ENCODE measurements at regions not wholly inside any gene's neighbourhood (a gene's known extent, or its start where the extent isn't known, plus 50 kb on each side); places are given as distances from the start of the nearest gene placed in this dataset.

DNA sequence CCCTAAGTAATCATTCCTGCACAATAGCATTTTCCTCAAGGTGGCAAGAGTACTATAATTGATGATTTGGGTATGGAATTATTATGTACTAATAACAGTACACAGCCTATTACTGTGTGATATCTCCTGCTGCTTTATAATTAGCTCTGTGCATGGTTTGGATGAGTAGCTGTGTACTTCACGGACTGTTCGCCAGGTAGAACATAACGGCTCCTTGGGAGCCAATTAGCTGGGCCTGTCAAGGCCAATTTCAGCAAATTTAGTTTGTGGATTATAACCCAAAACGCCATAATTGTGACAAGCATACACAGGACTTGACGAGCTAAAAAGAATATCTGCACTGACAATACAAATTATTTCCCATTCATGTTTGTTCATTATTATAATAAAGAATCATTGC, 1584.2 kb downstream of the SLITRK1 start:
- Histone ChIP-seq H3K9ac (ENCODE audit: low read length in 2 of 2) (no peak overlapping the region), H3K4me3 (ENCODE audit: low read length in 2 of 2) (no peak overlapping the region), H3K4me1 (ENCODE audit: control insufficient read depth, insufficient read depth, low read length) (no peaks in the 10 kb centered on the region), H3K9me3 (ENCODE audit: control insufficient read depth in 2 of 2, low read length in 2 of 2) (no peaks in the 10 kb centered on the region), H3K27ac (ENCODE audit: low read length) (no peak overlapping the region), H3K27me3 (ENCODE audit: control insufficient read depth in 1 of 2, insufficient read depth in 2 of 2, low read length in 2 of 2) (no peaks in the 10 kb centered on the region), H3K36me3 (ENCODE audit: control insufficient read depth in 2 of 2, insufficient read depth in 2 of 2, low read length in 2 of 2) (no peaks in the 10 kb centered on the region)

DNA sequence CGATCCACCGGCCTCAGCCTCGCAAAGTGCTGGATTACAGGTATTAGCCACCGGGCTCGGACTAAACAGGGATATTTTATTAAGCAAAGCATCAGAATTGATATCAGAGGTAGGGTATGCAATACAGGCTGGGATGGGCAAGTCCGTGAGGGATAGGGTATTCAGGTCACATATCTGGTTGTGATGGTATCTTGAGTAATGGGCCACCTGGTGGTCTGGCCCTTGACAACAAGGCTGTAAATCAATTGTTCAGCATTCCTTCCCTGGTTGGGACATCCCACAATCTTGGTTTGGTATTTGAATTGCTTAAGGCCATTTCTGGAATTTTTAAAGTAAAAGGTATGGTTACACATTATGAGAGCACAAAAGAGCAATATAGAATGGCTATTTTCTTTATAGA, 1588.0 kb downstream of the SLITRK1 start:
- H3K9ac ChIP-seq (ENCODE audit: low read length in 2 of 2) = no peak overlapping the region
- H3K27ac ChIP-seq (ENCODE audit: low read length) = no peak overlapping the region
- no peaks in the 10 kb centered on the region for H3K9me3 ChIP-seq (ENCODE audit: control insufficient read depth in 2 of 2, low read length in 2 of 2)
- no peaks in the 10 kb centered on the region for H3K27me3 ChIP-seq (ENCODE audit: control insufficient read depth in 1 of 2, insufficient read depth in 2 of 2, low read length in 2 of 2)
- no peak overlapping the region for H3K4me3 ChIP-seq (ENCODE audit: low read length in 2 of 2)
- H3K36me3 ChIP-seq (ENCODE audit: control insufficient read depth in 2 of 2, insufficient read depth in 2 of 2, low read length in 2 of 2) = no peaks in the 10 kb centered on the region
- H3K4me1 ChIP-seq (ENCODE audit: control insufficient read depth, insufficient read depth, low read length) = no peaks in the 10 kb centered on the region

DNA sequence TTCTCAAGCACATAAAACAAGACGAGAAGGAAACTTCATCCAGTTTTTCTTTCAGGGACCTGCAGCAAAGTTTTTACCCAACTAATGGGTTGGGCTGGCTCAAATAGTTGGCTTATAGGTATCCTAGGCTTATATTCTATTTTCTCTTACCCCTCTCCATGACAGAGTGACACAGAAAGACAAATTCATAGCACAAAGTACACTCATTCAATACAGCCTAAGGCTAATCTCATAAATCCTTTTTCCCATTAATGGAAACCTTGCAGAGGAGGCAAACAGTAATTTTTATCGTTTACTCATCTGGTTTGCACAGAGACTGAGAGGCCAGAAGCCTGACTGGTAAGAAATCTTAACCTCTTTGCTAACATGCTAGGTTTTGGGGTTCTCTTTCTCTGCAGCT, 1589.9 kb downstream of the SLITRK1 start:
- Histone ChIP-seq H3K4me3 (ENCODE audit: low read length in 2 of 2) (no peak overlapping the region), H3K9me3 (ENCODE audit: control insufficient read depth in 2 of 2, low read length in 2 of 2) (no peaks in the 10 kb centered on the region), H3K4me1 (ENCODE audit: control insufficient read depth, insufficient read depth, low read length) (no peaks in the 10 kb centered on the region), H3K9ac (ENCODE audit: low read length in 2 of 2) (no peak overlapping the region), H3K27me3 (ENCODE audit: control insufficient read depth in 1 of 2, insufficient read depth in 2 of 2, low read length in 2 of 2) (no peaks in the 10 kb centered on the region), H3K36me3 (ENCODE audit: control insufficient read depth in 2 of 2, insufficient read depth in 2 of 2, low read length in 2 of 2) (no peaks in the 10 kb centered on the region), H3K27ac (ENCODE audit: low read length) (no peak overlapping the region)

DNA sequence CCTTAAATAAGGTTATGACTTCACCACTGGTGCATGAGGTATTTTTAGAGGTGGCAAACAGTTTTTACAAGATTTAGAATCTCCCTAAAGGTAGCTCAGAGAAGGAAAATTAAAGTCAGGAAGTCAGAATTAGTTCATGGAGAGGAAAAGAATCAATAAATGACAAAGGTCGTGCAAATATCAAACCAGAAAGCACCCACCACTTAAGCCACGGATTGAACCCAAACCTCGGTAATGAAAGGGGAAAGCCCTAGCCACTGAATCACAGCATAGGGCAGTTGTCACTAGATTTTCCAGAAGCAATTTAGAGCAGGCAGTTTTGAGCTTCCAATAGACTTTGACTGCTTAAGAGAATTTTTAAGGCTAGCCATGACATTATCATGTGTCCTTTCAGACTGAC, 1590.4 kb downstream of the SLITRK1 start:
- no peaks in the 10 kb centered on the region for H3K36me3 ChIP-seq (ENCODE audit: control insufficient read depth in 2 of 2, insufficient read depth in 2 of 2, low read length in 2 of 2)
- H3K27me3 ChIP-seq (ENCODE audit: control insufficient read depth in 1 of 2, insufficient read depth in 2 of 2, low read length in 2 of 2) = no peaks in the 10 kb centered on the region
- no peak overlapping the region for H3K9ac ChIP-seq (ENCODE audit: low read length in 2 of 2)
- no peak overlapping the region for H3K4me3 ChIP-seq (ENCODE audit: low read length in 2 of 2)
- no peaks in the 10 kb centered on the region for H3K9me3 ChIP-seq (ENCODE audit: control insufficient read depth in 2 of 2, low read length in 2 of 2)
- no peak overlapping the region for H3K27ac ChIP-seq (ENCODE audit: low read length)
- H3K4me1 ChIP-seq (ENCODE audit: control insufficient read depth, insufficient read depth, low read length) = no peaks in the 10 kb centered on the region

DNA sequence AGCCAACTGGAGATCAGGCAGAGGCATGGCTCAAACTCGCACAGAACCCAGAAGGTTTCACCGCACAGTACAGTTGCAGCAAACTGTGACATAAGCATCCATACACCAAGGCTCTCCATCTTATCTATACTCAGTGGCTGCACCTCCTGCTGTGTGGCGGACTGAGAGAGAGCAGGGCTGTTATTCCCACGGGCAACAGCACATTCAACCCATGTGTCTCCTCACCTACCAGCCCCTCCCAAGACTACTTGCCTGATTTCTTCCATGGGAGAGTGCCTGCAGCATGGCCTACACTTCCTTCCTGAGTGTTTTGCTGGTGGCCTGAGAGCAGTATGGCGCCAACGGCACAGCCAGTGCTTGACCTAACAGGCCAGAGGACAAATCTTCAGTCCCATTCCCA, 1606.6 kb downstream of the SLITRK1 start:
- Histone ChIP-seq H3K9me3 (ENCODE audit: control insufficient read depth in 2 of 2, low read length in 2 of 2) (no peaks in the 10 kb centered on the region), H3K36me3 (ENCODE audit: control insufficient read depth in 2 of 2, insufficient read depth in 2 of 2, low read length in 2 of 2) (no peaks in the 10 kb centered on the region), H3K27ac (ENCODE audit: low read length) (no peak overlapping the region), H3K4me3 (ENCODE audit: low read length in 2 of 2) (no peak overlapping the region), H3K9ac (ENCODE audit: low read length in 2 of 2) (no peak overlapping the region), H3K4me1 (ENCODE audit: control insufficient read depth, insufficient read depth, low read length) (no peaks in the 10 kb centered on the region), H3K27me3 (ENCODE audit: control insufficient read depth in 1 of 2, insufficient read depth in 2 of 2, low read length in 2 of 2) (no peaks in the 10 kb centered on the region)

DNA sequence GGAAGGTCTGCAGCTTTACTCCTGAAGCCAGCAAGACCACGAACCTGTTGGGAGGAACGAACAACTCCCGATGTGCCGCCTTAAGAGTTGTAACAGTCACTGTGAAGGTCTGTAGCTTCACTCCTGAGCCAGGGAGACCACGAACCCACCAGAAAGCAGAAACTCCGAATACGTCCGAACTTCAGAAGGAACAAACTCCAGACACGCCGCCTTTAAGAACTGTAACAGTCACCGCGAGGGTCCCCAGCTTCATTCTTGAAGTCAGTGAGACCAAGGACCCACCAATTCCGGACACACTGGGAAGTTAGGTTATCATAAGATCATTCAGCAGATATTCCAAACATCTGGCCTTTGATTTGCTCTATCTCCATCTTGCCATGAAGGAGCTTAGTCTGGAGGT, 1623.0 kb downstream of the SLITRK1 start:
- no peaks in the 10 kb centered on the region for H3K9me3 ChIP-seq (ENCODE audit: control insufficient read depth in 2 of 2, low read length in 2 of 2)
- H3K9ac ChIP-seq (ENCODE audit: low read length in 2 of 2) = no peak overlapping the region

DNA sequence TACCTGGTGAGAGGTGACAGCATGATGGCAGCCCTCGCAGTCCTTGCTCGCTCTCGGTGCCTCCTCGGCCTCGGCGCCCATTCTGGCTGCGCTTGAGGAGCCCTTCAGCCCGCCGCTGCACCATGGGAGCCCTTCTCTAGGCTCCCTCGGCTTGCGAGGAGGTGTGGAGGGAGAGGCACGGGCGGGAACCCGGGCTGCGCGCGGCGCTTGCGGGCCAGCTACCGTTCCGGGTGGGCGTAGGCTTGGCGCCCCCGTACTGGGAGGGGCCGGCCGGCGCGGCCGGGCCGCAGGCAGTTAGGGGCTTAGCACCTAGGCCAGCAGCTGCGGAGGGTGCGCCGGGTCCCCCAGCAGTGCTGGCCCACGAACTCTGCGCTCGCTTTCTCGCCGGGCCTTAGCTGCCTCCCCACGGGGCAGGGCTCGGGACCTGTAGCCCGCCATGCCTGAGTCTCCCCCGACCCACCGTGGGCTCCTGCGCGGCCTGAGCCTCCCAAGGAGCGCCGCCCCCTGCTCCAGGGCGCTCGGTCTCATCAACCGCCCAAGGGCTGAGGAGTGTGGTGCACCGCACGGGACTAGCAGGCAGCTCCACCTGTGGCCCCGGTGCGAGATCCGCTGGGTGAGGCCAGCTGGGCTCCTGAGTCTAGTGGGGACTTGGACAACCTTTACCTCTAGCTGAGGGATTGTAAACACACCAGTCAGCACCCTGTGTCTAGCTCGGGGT, 1624.3 kb downstream of the SLITRK1 start:
- H3K9me3 ChIP-seq (ENCODE audit: control insufficient read depth in 2 of 2, low read length in 2 of 2) = no peaks in the 10 kb centered on the region
- H3K36me3 ChIP-seq (ENCODE audit: control insufficient read depth in 2 of 2, insufficient read depth in 2 of 2, low read length in 2 of 2) = no peaks in the 10 kb centered on the region
- no peaks in the 10 kb centered on the region for H3K27me3 ChIP-seq (ENCODE audit: control insufficient read depth in 1 of 2, insufficient read depth in 2 of 2, low read length in 2 of 2)
- no peak overlapping the region for H3K27ac ChIP-seq (ENCODE audit: low read length)
- no peak overlapping the region for H3K4me3 ChIP-seq (ENCODE audit: low read length in 2 of 2)
- H3K9ac ChIP-seq (ENCODE audit: low read length in 2 of 2) = no peak overlapping the region
- no peaks in the 10 kb centered on the region for H3K4me1 ChIP-seq (ENCODE audit: control insufficient read depth, insufficient read depth, low read length)

More for the DNA sequence above, 1623.0 kb downstream of the SLITRK1 start:
- Histone ChIP-seq H3K36me3 (ENCODE audit: control insufficient read depth in 2 of 2, insufficient read depth in 2 of 2, low read length in 2 of 2) (no peaks in the 10 kb centered on the region), H3K4me1 (ENCODE audit: control insufficient read depth, insufficient read depth, low read length) (no peaks in the 10 kb centered on the region), H3K27ac (ENCODE audit: low read length) (no peak overlapping the region), H3K27me3 (ENCODE audit: control insufficient read depth in 1 of 2, insufficient read depth in 2 of 2, low read length in 2 of 2) (no peaks in the 10 kb centered on the region), H3K4me3 (ENCODE audit: low read length in 2 of 2) (no peak overlapping the region)

DNA sequence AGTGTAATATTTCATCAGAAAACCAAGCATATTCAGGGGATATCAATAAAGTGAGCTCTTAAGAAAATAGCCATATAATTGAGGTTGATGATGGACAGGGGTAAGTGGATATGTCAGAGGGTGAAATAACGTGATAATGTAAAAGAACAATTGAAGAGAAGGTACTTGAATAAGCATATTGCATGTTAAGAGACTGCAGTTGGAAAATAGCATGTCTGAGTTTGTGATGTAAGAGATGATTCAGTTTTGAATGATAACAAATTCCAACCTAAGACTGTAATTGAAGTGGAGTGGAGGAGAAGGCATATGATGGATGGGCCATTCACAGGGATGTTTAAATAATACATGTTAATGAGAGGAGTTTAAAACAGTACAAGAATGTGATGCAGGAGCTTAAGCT, 1633.5 kb downstream of the SLITRK1 start:
- no peaks in the 10 kb centered on the region for H3K36me3 ChIP-seq (ENCODE audit: control insufficient read depth in 2 of 2, insufficient read depth in 2 of 2, low read length in 2 of 2)
- H3K4me1 ChIP-seq (ENCODE audit: control insufficient read depth, insufficient read depth, low read length) = no peaks in the 10 kb centered on the region
- H3K9me3 ChIP-seq (ENCODE audit: control insufficient read depth in 2 of 2, low read length in 2 of 2) = no peaks in the 10 kb centered on the region
- no peak overlapping the region for H3K27ac ChIP-seq (ENCODE audit: low read length)
- H3K4me3 ChIP-seq (ENCODE audit: low read length in 2 of 2) = no peak overlapping the region
- no peak overlapping the region for H3K9ac ChIP-seq (ENCODE audit: low read length in 2 of 2)
- no peaks in the 10 kb centered on the region for H3K27me3 ChIP-seq (ENCODE audit: control insufficient read depth in 1 of 2, insufficient read depth in 2 of 2, low read length in 2 of 2)

DNA sequence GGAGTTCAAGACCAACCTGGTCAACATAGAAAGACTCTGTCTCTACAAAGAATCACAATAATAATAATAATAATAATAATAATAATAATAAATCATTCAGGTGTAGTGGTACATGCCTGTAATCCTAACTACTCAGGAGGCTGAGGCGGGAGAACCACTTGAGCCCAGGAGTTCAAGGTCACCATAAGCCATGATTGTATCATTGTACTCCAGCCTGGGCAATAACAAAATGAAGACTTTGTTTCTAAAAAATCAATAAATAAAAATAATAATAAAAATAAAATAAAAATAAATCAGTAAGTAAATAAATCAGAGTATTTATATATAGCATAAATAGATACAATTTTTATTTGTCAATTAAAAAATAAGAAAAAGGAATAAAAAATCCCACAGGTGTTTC, 1636.4 kb downstream of the SLITRK1 start:
- Histone ChIP-seq H3K4me3 (ENCODE audit: low read length in 2 of 2) (no peak overlapping the region), H3K4me1 (ENCODE audit: control insufficient read depth, insufficient read depth, low read length) (no peaks in the 10 kb centered on the region), H3K9ac (ENCODE audit: low read length in 2 of 2) (no peak overlapping the region), H3K9me3 (ENCODE audit: control insufficient read depth in 2 of 2, low read length in 2 of 2) (no peaks in the 10 kb centered on the region), H3K27me3 (ENCODE audit: control insufficient read depth in 1 of 2, insufficient read depth in 2 of 2, low read length in 2 of 2) (no peaks in the 10 kb centered on the region), H3K36me3 (ENCODE audit: control insufficient read depth in 2 of 2, insufficient read depth in 2 of 2, low read length in 2 of 2) (no peaks in the 10 kb centered on the region), H3K27ac (ENCODE audit: low read length) (no peak overlapping the region)

DNA sequence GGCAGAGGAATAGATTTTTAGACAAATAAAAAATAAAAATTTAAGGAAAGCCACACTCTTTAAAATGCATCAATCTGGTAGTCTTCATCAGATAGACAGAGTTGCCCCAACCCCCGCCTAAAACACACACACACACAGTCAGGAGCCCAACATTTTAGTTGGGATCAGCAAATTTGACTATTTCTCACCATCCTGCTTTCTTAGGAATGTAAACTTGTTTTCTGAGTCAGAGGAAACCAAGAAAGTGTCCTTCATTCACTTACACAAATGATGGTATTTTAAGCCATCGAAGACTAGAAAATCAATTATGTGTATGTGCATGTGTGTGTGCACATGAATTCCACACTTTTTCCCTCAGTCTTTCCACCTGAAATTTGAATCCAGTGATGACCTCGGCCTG, 1657.5 kb downstream of the SLITRK1 start:
- H3K4me1 ChIP-seq (ENCODE audit: control insufficient read depth, insufficient read depth, low read length) = no peaks in the 10 kb centered on the region
- H3K27ac ChIP-seq (ENCODE audit: low read length) = no peak overlapping the region
- no peaks in the 10 kb centered on the region for H3K27me3 ChIP-seq (ENCODE audit: control insufficient read depth in 1 of 2, insufficient read depth in 2 of 2, low read length in 2 of 2)

DNA sequence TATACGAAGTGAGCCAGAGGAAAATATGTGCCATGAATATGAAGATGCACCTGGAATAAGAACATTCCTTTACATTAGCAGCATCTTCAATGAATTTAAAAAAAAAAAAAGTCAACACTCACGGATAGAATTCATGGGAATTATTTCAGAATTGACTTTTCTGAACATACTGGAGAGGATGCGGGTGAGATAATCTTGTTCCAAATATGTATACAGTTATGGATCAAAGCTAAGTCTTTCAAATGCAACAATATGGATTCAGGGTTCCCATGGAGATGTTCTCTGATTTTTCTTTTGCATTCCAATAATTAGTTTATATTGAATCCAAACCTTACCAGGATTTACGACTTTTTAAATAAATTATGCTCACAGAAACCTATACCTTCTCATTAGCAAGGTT, 1660.7 kb downstream of the SLITRK1 start:
- H3K27me3 ChIP-seq (ENCODE audit: control insufficient read depth in 1 of 2, insufficient read depth in 2 of 2, low read length in 2 of 2) = no peaks in the 10 kb centered on the region
- H3K36me3 ChIP-seq (ENCODE audit: control insufficient read depth in 2 of 2, insufficient read depth in 2 of 2, low read length in 2 of 2) = no peaks in the 10 kb centered on the region
- H3K4me1 ChIP-seq (ENCODE audit: control insufficient read depth, insufficient read depth, low read length) = no peaks in the 10 kb centered on the region
- H3K27ac ChIP-seq (ENCODE audit: low read length) = no peak overlapping the region
- H3K4me3 ChIP-seq (ENCODE audit: low read length in 2 of 2) = no peak overlapping the region
- H3K9me3 ChIP-seq (ENCODE audit: control insufficient read depth in 2 of 2, low read length in 2 of 2) = no peaks in the 10 kb centered on the region
- no peak overlapping the region for H3K9ac ChIP-seq (ENCODE audit: low read length in 2 of 2)

More for the DNA sequence above, 1657.5 kb downstream of the SLITRK1 start:
- no peaks in the 10 kb centered on the region for H3K36me3 ChIP-seq (ENCODE audit: control insufficient read depth in 2 of 2, insufficient read depth in 2 of 2, low read length in 2 of 2)
- H3K9ac ChIP-seq (ENCODE audit: low read length in 2 of 2) = no peak overlapping the region
- no peaks in the 10 kb centered on the region for H3K9me3 ChIP-seq (ENCODE audit: control insufficient read depth in 2 of 2, low read length in 2 of 2)
- no peak overlapping the region for H3K4me3 ChIP-seq (ENCODE audit: low read length in 2 of 2)

Measured in stomach smooth muscle (tissue), 2 donors.